Small intestine (tissue), 7 donors: ENCODE measurements at regions not wholly inside any gene's neighbourhood (a gene's known extent, or its start where the extent isn't known, plus 50 kb on each side); places are given as distances from the start of the nearest gene placed in this dataset.
A peak's percentile ranks its signal among the peaks of the same experiment; 100 is the strongest.

Experiments used
- DNase-seq, 2 donors: peaks; one replicate each; pipeline versions ENCODE4 v3.0.0 to v3.0.0-alpha.2; 2013
- FAIRE-seq: peaks from 2 replicates; lab custom pipeline; 2012; peaks lifted over from hg19 to GRCh38; lab: Jason Lieb, UNC
- H3K27ac ChIP-seq, 3 donors: one replicate each; pipeline ENCODE4 v1.5.1; 2013; ENCODE audit warnings: low read length in 2 of 3, mild to moderate bottlenecking in 2 of 3, control low read depth in 1 of 3, inconsistent platforms in 1 of 3, low read depth in 1 of 3, moderate library complexity in 1 of 3
- H3K27me3 ChIP-seq, 3 donors: one replicate each; pipeline ENCODE4 v1.6.1; 2013; ENCODE audit warnings: low read length in 3 of 3, inconsistent platforms in 1 of 3; ENCODE audit not compliant: control insufficient read depth in 3 of 3, insufficient read depth in 3 of 3
- H3K36me3 ChIP-seq, 3 donors: one replicate each; pipeline ENCODE4 v1.6.1; 2013; ENCODE audit warnings: low read length in 3 of 3, inconsistent platforms in 1 of 3, low read depth in 1 of 3, mild to moderate bottlenecking in 1 of 3, moderate library complexity in 1 of 3; ENCODE audit not compliant: control insufficient read depth in 3 of 3, insufficient read depth in 2 of 3
- H3K4me1 ChIP-seq, 3 donors: one replicate each; pipeline ENCODE4 v1.6.1; 2013; ENCODE audit warnings: low read length in 2 of 3, inconsistent platforms in 1 of 3, low read depth in 1 of 3, mild to moderate bottlenecking in 1 of 3, moderate library complexity in 1 of 3; ENCODE audit not compliant: control insufficient read depth in 3 of 3, insufficient read depth in 2 of 3
- H3K4me3 ChIP-seq, 3 donors: one replicate each; pipeline ENCODE4 v1.5.1; 2013; ENCODE audit warnings: low read length in 3 of 3, control low read depth in 1 of 3, inconsistent platforms in 1 of 3, low read depth in 1 of 3, mild to moderate bottlenecking in 1 of 3, moderate library complexity in 1 of 3
- H3K9me3 ChIP-seq, 2 donors: one replicate each; pipeline ENCODE4 v1.6.1; 2013; ENCODE audit warnings: low read depth in 1 of 2, low read length in 1 of 2; ENCODE audit not compliant: control insufficient read depth in 2 of 2, insufficient read depth in 1 of 2
- WGBS, 3 donors: extraction: QIAGEN DNeasy Blood & Tissue Kit; methylation state at CpG; one replicate each; pipeline ENCODE4 v1.1.7; 2013; 5-methylcytosine and 5-hydroxymethylcytosine counted together
- donor health status: healthy with polysubstance abuse.
- donor health status: control.
- donor health status: control.
- donor health status: Bipolar disorder and iron deficiency.
- donor health status: healthy.

GRCh38 chr2:8626572-8626971 is 55.3 kb upstream of the ID2 start:
- DNase-seq: peak in 1 of 2 donors; percentile 79
- no peak for FAIRE-seq
- no peak overlapping the region for H3K4me3 ChIP-seq

DNA sequence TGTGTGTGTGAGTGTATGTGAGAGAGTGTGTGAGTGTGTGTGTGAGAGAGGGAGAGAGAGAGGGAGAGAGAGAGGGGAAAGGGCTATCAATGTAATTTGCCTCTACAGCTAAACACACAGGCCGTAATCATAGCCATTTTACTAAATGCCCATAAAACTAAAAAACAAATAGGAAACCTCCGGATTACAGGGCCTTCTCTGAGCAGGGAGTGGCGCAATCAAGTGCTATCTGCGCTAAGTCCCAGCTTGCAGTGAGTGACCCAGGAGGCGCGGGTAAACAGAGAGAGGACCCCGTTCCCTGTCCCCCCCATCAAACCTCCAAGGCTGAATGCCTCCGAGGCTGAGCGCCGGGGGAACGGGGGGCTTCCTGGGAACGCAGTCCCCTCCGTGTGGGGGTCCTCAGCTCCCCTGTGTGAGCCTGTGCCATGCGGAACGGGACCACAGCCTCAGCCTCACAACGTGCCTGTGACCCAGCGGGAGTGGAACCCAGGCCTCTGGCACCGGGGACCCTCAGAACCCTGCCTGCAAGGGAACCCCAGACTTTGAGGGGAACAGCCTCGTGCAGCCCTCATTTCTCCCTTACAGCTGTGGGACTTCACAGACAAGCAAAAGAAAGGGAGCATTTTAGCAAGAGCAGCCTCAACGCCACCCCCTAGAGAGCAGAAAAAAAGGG is 54.7 kb upstream of the ID2 start:
- H3K27me3 ChIP-seq: no peaks in the 10 kb centered on the region
- H3K9me3 ChIP-seq: no peaks in the 10 kb centered on the region
- no peaks in the 10 kb centered on the region for H3K36me3 ChIP-seq
- H3K4me3 ChIP-seq: peak overlapping the region in 1 of 3 donors; percentile 12
- peak; percentile 58 to 89 for DNase-seq
- H3K4me1 ChIP-seq: peaks cover 0 to 79% (median 10%) of the 10 kb centered on the region in 3 donors
- 24 to 71% (median 38%) methylated on average over 20 of the region's 20 CpGs for WGBS, 3 donors
- peak overlapping the region; percentile 56 to 93 (median 80) for H3K27ac ChIP-seq
- no peak for FAIRE-seq

More at GRCh38 chr2:8626572-8626971, 55.3 kb upstream of the ID2 start:
- H3K36me3 ChIP-seq: no peaks in the 10 kb centered on the region
- 87 to 94% (median 92%) methylated on average over 8 of the region's 8 CpGs for WGBS, 3 donors
- H3K4me1 ChIP-seq: peaks cover 0 to 82% (median 10%) of the 10 kb centered on the region in 3 donors
- H3K27ac ChIP-seq: peak overlapping the region in 1 of 3 donors; percentile 93
- H3K27me3 ChIP-seq: no peaks in the 10 kb centered on the region
- H3K9me3 ChIP-seq: no peaks in the 10 kb centered on the region

- WGBS, 3 donors: 12 to 67% (median 51%) methylated on average over 14 of the region's 14 CpGs
Measured at GRCh38 chr2:8627692-8628085, 54.2 kb upstream of the ID2 start.

DNA sequence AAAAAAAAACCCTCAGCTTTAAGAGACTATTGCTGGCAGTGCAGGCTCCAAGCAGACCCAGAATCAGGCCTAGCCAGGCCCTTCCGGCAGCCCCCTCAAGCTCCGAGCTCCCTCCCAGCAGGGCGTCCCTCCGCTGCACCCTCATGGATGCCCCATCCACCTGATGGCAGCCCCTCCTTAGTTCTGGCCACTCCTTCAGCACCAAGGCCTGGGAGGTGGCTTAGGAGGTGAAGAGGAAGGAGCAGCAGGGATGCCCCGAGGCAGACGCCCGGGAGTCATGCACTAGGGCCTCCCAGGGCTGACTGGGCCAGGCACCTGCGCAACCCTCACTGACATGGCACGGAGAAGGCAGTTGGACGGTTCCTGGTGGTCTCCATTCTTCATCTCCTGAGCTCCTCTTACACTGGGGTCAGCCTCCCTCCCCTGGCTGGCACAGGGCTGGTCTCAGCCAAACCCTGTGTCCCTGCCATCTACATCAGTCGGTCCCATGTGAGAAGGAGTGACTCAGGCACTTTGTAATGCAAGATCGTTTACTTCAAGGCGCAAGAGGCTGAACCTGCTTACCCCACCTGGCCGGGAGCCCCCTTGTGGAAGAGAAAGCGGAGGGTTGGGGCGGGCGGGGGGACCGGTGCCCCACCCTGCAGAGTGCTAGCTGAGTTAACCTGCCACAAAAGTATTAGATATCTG is 53.5 kb upstream of the ID2 start:
- H3K4me1 ChIP-seq: peaks cover 0 to 69% (median 10%) of the 10 kb centered on the region in 3 donors
- WGBS, 3 donors: 38 to 63% (median 56%) methylated on average over 18 of the region's 18 CpGs
- peak overlapping the region in 2 of 3 donors; percentile 80 to 93 for H3K27ac ChIP-seq
- DNase-seq (peak; percentile 42 to 73), FAIRE-seq (no peak)
- no peaks in the 10 kb centered on the region for H3K36me3 ChIP-seq
- no peaks in the 10 kb centered on the region for H3K9me3 ChIP-seq
- no peaks in the 10 kb centered on the region for H3K27me3 ChIP-seq
- no peak overlapping the region for H3K4me3 ChIP-seq

More at GRCh38 chr2:8627692-8628085, 54.2 kb upstream of the ID2 start:
- H3K27ac ChIP-seq: peak overlapping the region; percentile 56 to 93 (median 80)
- peaks cover 0 to 73% (median 10%) of the 10 kb centered on the region in 3 donors for H3K4me1 ChIP-seq
- peak overlapping the region in 1 of 3 donors; percentile 12 for H3K4me3 ChIP-seq
- no peaks in the 10 kb centered on the region for H3K27me3 ChIP-seq
- H3K36me3 ChIP-seq: no peaks in the 10 kb centered on the region
- H3K9me3 ChIP-seq: no peaks in the 10 kb centered on the region
- FAIRE-seq (no peak), DNase-seq (peak; percentile 96)

DNA sequence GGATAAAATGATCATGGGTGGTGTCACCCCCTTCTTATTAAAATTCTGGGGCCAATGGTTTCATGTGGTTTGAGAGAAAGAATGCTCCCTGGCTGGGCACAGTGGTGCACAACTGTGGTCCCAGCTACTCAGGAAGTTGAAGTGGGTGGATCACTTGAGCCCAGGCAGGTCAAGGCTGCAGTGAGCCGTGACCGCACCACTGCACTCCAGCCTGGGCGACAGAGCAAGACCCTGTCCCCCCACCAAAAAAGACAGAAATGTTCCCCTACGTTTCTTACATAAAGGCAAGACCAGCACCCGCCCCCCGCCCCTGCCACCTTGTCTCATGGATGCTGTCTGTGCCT is 53.0 kb upstream of the ID2 start:
- FAIRE-seq (no peak), DNase-seq (no peak)
- H3K27me3 ChIP-seq: no peaks in the 10 kb centered on the region
- no peak overlapping the region for H3K4me3 ChIP-seq
- H3K36me3 ChIP-seq: no peaks in the 10 kb centered on the region
- WGBS, 3 donors: 93 to 97% (median 95%) methylated on average over 6 of the region's 6 CpGs
- peak overlapping the region in 1 of 3 donors; percentile 93 for H3K27ac ChIP-seq
- peaks cover 0 to 67% (median 10%) of the 10 kb centered on the region in 3 donors for H3K4me1 ChIP-seq
- no peaks in the 10 kb centered on the region for H3K9me3 ChIP-seq

- peak overlapping the region in 1 of 3 donors; percentile 93 for H3K27ac ChIP-seq
Measured at GRCh38 chr2:8629402-8629801, 52.5 kb upstream of the ID2 start.

GRCh38 chr2:8630676-8631464 is 51.0 kb upstream of the ID2 start:
- Histone ChIP-seq H3K27me3 (no peaks in the 10 kb centered on the region), H3K9me3 (no peaks in the 10 kb centered on the region), H3K4me1 (peaks cover 0 to 59% (median 5%) of the 10 kb centered on the region in 3 donors), H3K27ac (no peak overlapping the region), H3K4me3 (no peak overlapping the region), H3K36me3 (no peaks in the 10 kb centered on the region)
- 85 to 92% (median 90%) methylated on average over 21 of the region's 21 CpGs for WGBS, 3 donors
- DNase-seq (no peak), FAIRE-seq (no peak)

More at GRCh38 chr2:8629402-8629801, 52.5 kb upstream of the ID2 start:
- WGBS, 3 donors: 74 to 78% (median 77%) methylated on average over 4 of the region's 4 CpGs
- no peak for FAIRE-seq
- no peak overlapping the region for H3K4me3 ChIP-seq
- H3K27me3 ChIP-seq: no peaks in the 10 kb centered on the region
- peaks cover 0 to 67% (median 10%) of the 10 kb centered on the region in 3 donors for H3K4me1 ChIP-seq
- no peaks in the 10 kb centered on the region for H3K9me3 ChIP-seq
- no peaks in the 10 kb centered on the region for H3K36me3 ChIP-seq
- DNase-seq: no peak

DNA sequence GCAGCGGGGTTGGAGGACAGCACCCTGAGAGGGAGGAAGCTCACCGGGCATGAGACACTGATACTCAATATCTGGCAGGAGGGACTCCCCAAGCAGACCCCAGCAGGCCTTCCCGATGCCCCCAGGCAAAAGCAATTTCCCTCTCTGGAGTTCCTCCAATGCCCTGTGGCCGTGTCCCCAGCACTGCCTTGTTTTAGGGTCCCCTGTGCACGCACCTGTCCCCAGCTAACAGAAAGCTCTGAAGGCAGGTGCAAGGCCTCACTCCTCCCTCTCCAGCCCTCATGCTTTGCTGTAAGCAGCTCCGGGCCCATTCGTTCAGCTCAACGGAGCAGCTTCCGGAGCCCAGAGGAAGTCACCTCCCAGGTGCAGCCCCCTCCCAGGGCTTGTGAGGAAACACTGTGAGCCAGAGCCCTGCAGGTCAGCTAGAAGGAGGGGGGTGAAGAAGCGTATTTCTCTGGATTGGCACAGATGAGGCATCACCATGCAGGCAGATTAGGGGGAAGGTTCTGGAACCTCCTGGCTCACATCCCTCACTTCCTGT is 50.3 kb upstream of the ID2 start:
- Histone ChIP-seq H3K9me3 (no peaks in the 10 kb centered on the region), H3K4me3 (no peak overlapping the region), H3K27me3 (no peaks in the 10 kb centered on the region), H3K27ac (no peak overlapping the region), H3K4me1 (peaks cover 0 to 59% (median 3%) of the 10 kb centered on the region in 3 donors), H3K36me3 (no peaks in the 10 kb centered on the region)
- DNase-seq: no peak
- no peak for FAIRE-seq
- 72 to 76% (median 76%) methylated on average over 10 of the region's 10 CpGs for WGBS, 3 donors
